SK-N-MC (cell line): ENCODE measurements at regions not wholly inside any gene's neighbourhood (a gene's known extent, or its start where the extent isn't known, plus 50 kb on each side); places are given as distances from the start of the nearest gene placed in this dataset.
"Not testable (repeated sequence)": the region's sequence is repeated elsewhere in the genome, so short reads cannot be mapped to it uniquely, and the experiment has no call there.

ENCODE experiments used
- DNase-seq: peaks from one replicate; pipeline ENCODE4 v3.0.0-alpha.2; 2011; ENCODE audit warnings: low read depth, low spot score
- H3K27ac ChIP-seq: fragments of 200-600 bp; sonication (generic); 2 replicates; pipeline ENCODE4 v1.5.1; 2016; ENCODE audit warnings: mixed run types
- H3K36me3 ChIP-seq: fragments of 200-600 bp; sonication (generic); 2 replicates; pipeline ENCODE4 v1.6.1; 2017; ENCODE audit warnings: antibody characterized with exemption, low read length, mixed read lengths; ENCODE audit not compliant: insufficient read depth
- H3K4me3 ChIP-seq: fragments of 200-600 bp; sonication (generic); 2 replicates; pipeline ENCODE4 v1.5.1; 2016
- H3K9ac ChIP-seq: fragments of 200-600 bp; sonication (generic); 2 replicates; pipeline ENCODE4 v1.8.0; 2017; ENCODE audit warnings: mixed run types, mixed read lengths; ENCODE audit not compliant: insufficient read length
- H3K9me3 ChIP-seq: fragments of 200-600 bp; sonication (generic); 2 replicates; pipeline ENCODE4 v1.6.1; 2017; ENCODE audit warnings: low read depth, mild to moderate bottlenecking, antibody characterized with exemption, low read length, moderate library complexity, mixed read lengths

GRCh38 chr1:234815295-234815815 lies 205.4 kb upstream of the IRF2BP2 start:
- H3K4me3 ChIP-seq, DNase-seq, H3K9ac ChIP-seq: not testable (repeated sequence)

GRCh38 chr1:234814235-234814634 lies 204.3 kb upstream of the IRF2BP2 start:
- H3K4me3 ChIP-seq = not testable (repeated sequence)

More at GRCh38 chr1:234815295-234815815, 205.4 kb upstream of the IRF2BP2 start:
- H3K27ac ChIP-seq, H3K36me3 ChIP-seq, H3K9me3 ChIP-seq: not testable (repeated sequence)

GRCh38 chr1:234811824-234812223 lies 201.8 kb upstream of the IRF2BP2 start:
- not testable (repeated sequence) for H3K9ac ChIP-seq, H3K27ac ChIP-seq, DNase-seq, H3K9me3 ChIP-seq, H3K4me3 ChIP-seq, H3K36me3 ChIP-seq

More at GRCh38 chr1:234814235-234814634, 204.3 kb upstream of the IRF2BP2 start:
- DNase-seq, H3K27ac ChIP-seq, H3K9ac ChIP-seq, H3K36me3 ChIP-seq, H3K9me3 ChIP-seq: not testable (repeated sequence)

GRCh38 chr1:234810726-234811125 lies 200.7 kb upstream of the IRF2BP2 start:
- not testable (repeated sequence) for H3K36me3 ChIP-seq, H3K9ac ChIP-seq, H3K27ac ChIP-seq, H3K9me3 ChIP-seq, DNase-seq, H3K4me3 ChIP-seq

- DNase-seq, H3K27ac ChIP-seq, H3K9me3 ChIP-seq, H3K4me3 ChIP-seq, H3K36me3 ChIP-seq, H3K9ac ChIP-seq: not testable (repeated sequence)
Measured at GRCh38 chr1:234809854-234810245, 199.9 kb upstream of the IRF2BP2 start.

GRCh38 chr1:234808943-234809853 lies 199.2 kb upstream of the IRF2BP2 start:
- H3K27ac ChIP-seq, H3K36me3 ChIP-seq, H3K4me3 ChIP-seq, H3K9ac ChIP-seq, DNase-seq, H3K9me3 ChIP-seq: not testable (repeated sequence)

GRCh38 chr1:234808459-234808858 lies 198.5 kb upstream of the IRF2BP2 start:
- DNase-seq, H3K4me3 ChIP-seq, H3K9me3 ChIP-seq, H3K36me3 ChIP-seq, H3K27ac ChIP-seq, H3K9ac ChIP-seq: not testable (repeated sequence)

- H3K9me3 ChIP-seq, DNase-seq, H3K27ac ChIP-seq, H3K36me3 ChIP-seq, H3K9ac ChIP-seq, H3K4me3 ChIP-seq: not testable (repeated sequence)
Measured at GRCh38 chr1:234807705-234808104, 197.7 kb upstream of the IRF2BP2 start.

- not testable (repeated sequence) for DNase-seq, H3K4me3 ChIP-seq, H3K27ac ChIP-seq, H3K9ac ChIP-seq, H3K36me3 ChIP-seq, H3K9me3 ChIP-seq
Measured at GRCh38 chr1:234802586-234802985, 192.6 kb upstream of the IRF2BP2 start.

GRCh38 chr1:234801636-234802035 lies 191.7 kb upstream of the IRF2BP2 start:
- H3K9ac ChIP-seq, H3K9me3 ChIP-seq, H3K4me3 ChIP-seq, H3K27ac ChIP-seq, DNase-seq, H3K36me3 ChIP-seq: not testable (repeated sequence)

GRCh38 chr1:234801147-234801546 lies 191.2 kb upstream of the IRF2BP2 start:
- H3K27ac ChIP-seq, H3K9me3 ChIP-seq, DNase-seq, H3K9ac ChIP-seq, H3K4me3 ChIP-seq, H3K36me3 ChIP-seq: not testable (repeated sequence)

GRCh38 chr1:234800563-234800962 lies 190.6 kb upstream of the IRF2BP2 start:
- not testable (repeated sequence) for DNase-seq, H3K27ac ChIP-seq, H3K36me3 ChIP-seq, H3K9ac ChIP-seq, H3K9me3 ChIP-seq, H3K4me3 ChIP-seq

- H3K9ac ChIP-seq, H3K9me3 ChIP-seq, H3K27ac ChIP-seq, H3K4me3 ChIP-seq, DNase-seq, H3K36me3 ChIP-seq: not testable (repeated sequence)
Measured at GRCh38 chr1:234799021-234799689, 189.2 kb upstream of the IRF2BP2 start.

GRCh38 chr1:234797216-234797615 lies 187.2 kb upstream of the IRF2BP2 start:
- not testable (repeated sequence) for H3K9me3 ChIP-seq, H3K36me3 ChIP-seq, H3K4me3 ChIP-seq, H3K9ac ChIP-seq, DNase-seq, H3K27ac ChIP-seq
